IMR-90 (cell line): ENCODE measurements at regions not wholly inside any gene's neighbourhood (a gene's known extent, or its start where the extent isn't known, plus 50 kb on each side); places are given as distances from the start of the nearest gene placed in this dataset.

Experiments
- ATAC-seq: fragments of 200-7000 bp; cut with Tn5 transposase; 2 replicates; pipeline ENCODE4 v1.9.1; 2020; ENCODE audit warnings: low read depth, mild to moderate bottlenecking, moderate library complexity
- BruUV-seq: library from RNA; stranded (reverse); fragments of 400-500 nt; replicated peaks from 2 replicates; lab custom pipeline; 2021; lab: Mats Ljungman, UMichigan
- CTCF ChIA-PET: fragments of 300-600 bp; formaldehyde crosslinking; extraction: SDS; loops from one replicate; lab custom pipeline; 2021; ENCODE audit warnings: antibody characterized with exemption; lab: Yijun Ruan, JAX
- POLR2A ChIA-PET: fragments of 300-600 bp; sonication (Branson Sonifier 250); formaldehyde crosslinking; loops from one replicate; lab custom pipeline; 2022; ENCODE audit warnings: antibody characterized with exemption; ENCODE audit not compliant: unreplicated experiment; lab: Charles Lee
- DNase-seq: peaks from one replicate; pipeline ENCODE4 v3.0.0; 2013
- H2AFZ ChIP-seq: replicated peaks from 2 replicates; pipeline ENCODE3; 2013; ENCODE audit warnings: low read length, mild to moderate bottlenecking; ENCODE audit not compliant: poor library complexity
- H2AK5ac ChIP-seq: 2 replicates; pipeline ENCODE4 v1.6.1; 2013; ENCODE audit warnings: low read depth, low read length, inconsistent platforms
- H2AK9ac ChIP-seq: replicated peaks from 2 replicates; pipeline ENCODE3; 2013; ENCODE audit warnings: mild to moderate bottlenecking, low read depth, low read length, moderate library complexity; ENCODE audit not compliant: poor library complexity
- H2BK120ac ChIP-seq: 2 replicates; pipeline ENCODE4 v1.6.1; 2013; ENCODE audit warnings: low read depth, low read length, inconsistent platforms
- H2BK15ac ChIP-seq: 3 replicates; pipeline ENCODE4 v1.6.1; 2013; ENCODE audit warnings: low read depth, low read length, inconsistent platforms
- H2BK20ac ChIP-seq: 2 replicates; pipeline ENCODE4 v1.6.1; 2013; ENCODE audit warnings: low read depth, mild to moderate bottlenecking, inconsistent platforms, low read length, moderate library complexity
- H2BK5ac ChIP-seq: 2 replicates; pipeline ENCODE4 v1.6.1; 2013; ENCODE audit warnings: mild to moderate bottlenecking, low read depth, low read length, inconsistent platforms; ENCODE audit not compliant: poor library complexity, severe bottlenecking
- H3K14ac ChIP-seq: replicated peaks from 2 replicates; pipeline ENCODE4 v1.6.1; 2013; ENCODE audit warnings: low read depth, low read length, inconsistent platforms
- H3K18ac ChIP-seq: 2 replicates; pipeline ENCODE4 v1.6.1; 2013; ENCODE audit warnings: low read depth, low read length, control low read depth
- H3K23ac ChIP-seq: 2 replicates; pipeline ENCODE4 v1.6.1; 2013; ENCODE audit warnings: low read depth, low read length, inconsistent platforms
- H3K27ac ChIP-seq: 2 replicates; pipeline ENCODE4 v1.5.1; 2013; ENCODE audit warnings: mild to moderate bottlenecking, control low read depth, low read length; ENCODE audit not compliant: insufficient read depth
- H3K27me3 ChIP-seq: 2 replicates; pipeline ENCODE4 v1.6.1; 2013; ENCODE audit warnings: low read length; ENCODE audit not compliant: control insufficient read depth, insufficient read depth
- H3K36me3 ChIP-seq: 2 replicates; pipeline ENCODE4 v1.6.1; 2013; ENCODE audit warnings: low read length, mixed read lengths; ENCODE audit not compliant: control insufficient read depth, insufficient read depth
- H3K4ac ChIP-seq: 2 replicates; pipeline ENCODE4 v1.6.1; 2013; ENCODE audit warnings: low read depth, low read length, inconsistent platforms
- H3K4me1 ChIP-seq: 2 replicates; pipeline ENCODE4 v1.6.1; 2013; ENCODE audit warnings: low read length, mixed read lengths; ENCODE audit not compliant: control insufficient read depth, insufficient read depth
- H3K4me2 ChIP-seq: 2 replicates; pipeline ENCODE4 v1.6.1; 2013; ENCODE audit warnings: low read depth, mild to moderate bottlenecking, control low read depth, low read length, moderate library complexity
- H3K4me3 ChIP-seq: 2 replicates; pipeline ENCODE4 v1.5.1; 2013; ENCODE audit warnings: low read depth, mild to moderate bottlenecking, control low read depth, low read length, moderate library complexity; ENCODE audit not compliant: insufficient read depth
- H3K56ac ChIP-seq: 2 replicates; pipeline ENCODE4 v1.6.1; 2013; ENCODE audit warnings: low read length, inconsistent platforms; ENCODE audit not compliant: insufficient read depth; ENCODE audit errors: extremely low read depth
- H3K79me1 ChIP-seq, 2 experiments: 2 replicates each; pipeline ENCODE4 v1.6.1; 2013; ENCODE audit warnings: low read length in 2 of 2, inconsistent platforms in 1 of 2, low read depth in 1 of 2
- H3K9ac ChIP-seq: 2 replicates; pipeline ENCODE4 v1.6.1; 2013; ENCODE audit warnings: low read depth, low read length, control low read depth
- H3K9me1 ChIP-seq: 2 replicates; pipeline ENCODE4 v1.6.1; 2013; ENCODE audit warnings: low read length, inconsistent platforms; ENCODE audit not compliant: insufficient read depth
- H3K9me3 ChIP-seq: 2 replicates; pipeline ENCODE4 v1.6.1; 2013; ENCODE audit warnings: low read length; ENCODE audit not compliant: control insufficient read depth, insufficient read depth
- H4K20me1 ChIP-seq: 2 replicates; pipeline ENCODE4 v1.6.1; 2013; ENCODE audit warnings: low read length, inconsistent platforms; ENCODE audit not compliant: insufficient read depth
- H4K5ac ChIP-seq: 2 replicates; pipeline ENCODE4 v1.6.1; 2013; ENCODE audit warnings: mild to moderate bottlenecking, low read depth, low read length, control low read depth
- H4K8ac ChIP-seq, 2 experiments: 2 replicates each; pipeline ENCODE4 v1.6.1; 2013; ENCODE audit warnings: low read depth in 2 of 2, low read length in 2 of 2, control low read depth in 1 of 2, inconsistent platforms in 1 of 2
- H4K91ac ChIP-seq: 2 replicates; pipeline ENCODE4 v1.6.1; 2013; ENCODE audit warnings: low read depth, low read length, inconsistent platforms; ENCODE audit not compliant: insufficient read depth
- BHLHE40 ChIP-seq: fragments of 150-350 bp; IDR thresholded peaks from 2 replicates; pipeline ENCODE4 v1.6.1; 2016; ENCODE audit warnings: mild to moderate bottlenecking, low read depth, low read length
- FOS ChIP-seq: fragments of 150-350 bp; IDR thresholded peaks from 2 replicates; pipeline ENCODE4 v1.6.1; 2016; ENCODE audit warnings: low read depth, low read length
- MAZ ChIP-seq: IDR thresholded peaks from 2 replicates; pipeline ENCODE4 v1.6.1; 2012; ENCODE audit warnings: low read depth, mild to moderate bottlenecking, low read length, improper control_type of control experiment, moderate library complexity, borderline replicate concordance
- MXI1 ChIP-seq: IDR thresholded peaks from 2 replicates; pipeline ENCODE4 v1.6.1; 2012; ENCODE audit warnings: low read depth, mild to moderate bottlenecking, low read length, moderate library complexity, borderline replicate concordance
- WGBS, 2 experiments: methylation state at CpG; one replicate each; pipeline versions ENCODE4 v1.1.5 to v1.1.7; 2013; ENCODE audit warnings: missing lambda C conversion rate in 2 of 2; ENCODE audit not compliant: insufficient read length in 1 of 2; ENCODE audit errors: extremely low coverage in 2 of 2; 5-methylcytosine and 5-hydroxymethylcytosine counted together
- dilution Hi-C: fragments of 300-500 bp; cut with HindIII; formaldehyde crosslinking; loops from one replicate; pipeline ENCODE4 v1.14.3; 2018; ENCODE audit warnings: low sequenced_read_pairs; ENCODE audit not compliant: unreplicated experiment
- in situ Hi-C: fragments of 300-500 bp; cut with MboI; formaldehyde crosslinking; loops from 3 replicates; pipeline ENCODE4 v1.14.3; 2019; ENCODE audit warnings: low sequenced_read_pairs, inconsistent platforms, mixed read lengths
- intact Hi-C: fragments of 100-400 bp; cut with micrococcal nuclease; formaldehyde crosslinking; loops from 2 replicates; pipeline ENCODE4 v1.10.0; 2022

- Histone ChIP-seq H3K79me1 (no peaks in the 10 kb centered on the region), H3K9ac (no peak overlapping the region), H4K91ac (no peak overlapping the region), H3K27ac (no peak overlapping the region), H2AFZ (no peak overlapping the region), H3K9me3 (peaks cover 12% of the 10 kb centered on the region), H3K4ac (no peak overlapping the region), H2BK15ac (no peak overlapping the region), H3K4me3 (no peak overlapping the region), H4K20me1 (no peaks in the 10 kb centered on the region), H2BK120ac (no peak overlapping the region), H4K5ac (no peak overlapping the region), H3K56ac (no peak overlapping the region), H4K8ac (no peak overlapping the region), H2BK5ac (no peak overlapping the region), H2BK20ac (no peak overlapping the region), H3K14ac (no peak overlapping the region), H3K36me3 (no peaks in the 10 kb centered on the region), H3K18ac (no peak overlapping the region), H2AK9ac (no peak overlapping the region), H3K4me1 (no peaks in the 10 kb centered on the region), H3K4me2 (no peak overlapping the region), H2AK5ac (no peak overlapping the region), H3K9me1 (no peaks in the 10 kb centered on the region), H3K23ac (no peak overlapping the region), H3K27me3 (no peaks in the 10 kb centered on the region)
- POLR2A ChIA-PET: no interaction called here
- no peak for ATAC-seq
- BruUV-seq: no TSS peak
- TF ChIP-seq FOS (no peak), BHLHE40 (no peak), MXI1 (no peak), MAZ (no peak)
- DNase-seq: no peak
- CTCF ChIA-PET: no interaction called here
- intact Hi-C loops (no loop called here), in situ Hi-C loops (no loop called here), dilution Hi-C loops (no loop called here)
- WGBS, 2 experiments: no CpG with 5 or more reads among the region's 3 CpGs
Observed at GRCh38 chr4:59374416-59374815, 1825.7 kb upstream of the ADGRL3 start.
